ENCODE measurements at regions not wholly inside any gene's neighbourhood (a gene's known extent, or its start where the extent isn't known, plus 50 kb on each side); places are given as distances from the start of the nearest gene placed in this dataset.

- no peak for TF ChIP-seq POLR2A (IDR thresholded peaks at IDR 0.05; ENCODE audit: low read length)
- no peak for TF ChIP-seq GATA1 (IDR thresholded peaks at IDR 0.05; ENCODE audit: low read depth, low read length)
These were observed 988.2 kb upstream of the ARRDC3 start for GRCh38 chr5:92371171-92371888.
